Omental fat pad (tissue), 3 donors: ENCODE measurements at regions not wholly inside any gene's neighbourhood (a gene's known extent, or its start where the extent isn't known, plus 50 kb on each side); places are given as distances from the start of the nearest gene placed in this dataset.

Source experiments
- ATAC-seq: fragments of 150-250 bp; one replicate; pipeline ENCODE4 v1.9.1; 2016; ENCODE audit warnings: mild to moderate bottlenecking, moderate library complexity; ENCODE audit not compliant: low FRiP score
- DNase-seq: peaks from one replicate; pipeline ENCODE4 v3.0.0-alpha.2; 2019; ENCODE audit warnings: low spot score
- TF ChIP-seq, protein P1 (sequence below), 3 donors: fragments of 450-650 bp; IDR thresholded peaks; one replicate each; pipeline ENCODE4 v1.5.1; 2016 to 2017; ENCODE audit warnings: antibody characterized with exemption in 3 of 3, mild to moderate bottlenecking in 3 of 3, moderate library complexity in 2 of 3

DNA sequence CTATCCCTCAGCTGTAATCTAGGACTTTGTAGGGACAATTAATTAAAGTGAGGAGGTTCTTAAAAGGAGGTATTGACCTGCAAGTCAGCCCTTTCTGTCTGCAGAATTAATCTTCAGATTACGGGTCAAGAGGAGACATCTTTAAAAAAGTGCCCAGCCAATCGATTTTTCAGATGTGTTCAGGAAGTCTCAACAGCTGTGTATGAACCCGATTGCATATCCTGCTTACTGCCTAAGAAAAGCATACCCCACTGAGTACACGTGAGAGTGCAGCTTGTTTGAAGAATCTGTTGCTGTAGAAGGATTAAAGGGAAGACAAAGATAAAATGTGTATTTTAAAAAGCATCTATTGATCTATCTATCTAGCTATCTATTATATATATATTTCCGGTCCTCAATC lies 1194.5 kb downstream of the UQCRFS1 start:
- DNase-seq (no peak), ATAC-seq (no peak)
- TF ChIP-seq, protein P1, sequence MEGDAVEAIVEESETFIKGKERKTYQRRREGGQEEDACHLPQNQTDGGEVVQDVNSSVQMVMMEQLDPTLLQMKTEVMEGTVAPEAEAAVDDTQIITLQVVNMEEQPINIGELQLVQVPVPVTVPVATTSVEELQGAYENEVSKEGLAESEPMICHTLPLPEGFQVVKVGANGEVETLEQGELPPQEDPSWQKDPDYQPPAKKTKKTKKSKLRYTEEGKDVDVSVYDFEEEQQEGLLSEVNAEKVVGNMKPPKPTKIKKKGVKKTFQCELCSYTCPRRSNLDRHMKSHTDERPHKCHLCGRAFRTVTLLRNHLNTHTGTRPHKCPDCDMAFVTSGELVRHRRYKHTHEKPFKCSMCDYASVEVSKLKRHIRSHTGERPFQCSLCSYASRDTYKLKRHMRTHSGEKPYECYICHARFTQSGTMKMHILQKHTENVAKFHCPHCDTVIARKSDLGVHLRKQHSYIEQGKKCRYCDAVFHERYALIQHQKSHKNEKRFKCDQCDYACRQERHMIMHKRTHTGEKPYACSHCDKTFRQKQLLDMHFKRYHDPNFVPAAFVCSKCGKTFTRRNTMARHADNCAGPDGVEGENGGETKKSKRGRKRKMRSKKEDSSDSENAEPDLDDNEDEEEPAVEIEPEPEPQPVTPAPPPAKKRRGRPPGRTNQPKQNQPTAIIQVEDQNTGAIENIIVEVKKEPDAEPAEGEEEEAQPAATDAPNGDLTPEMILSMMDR (IDR thresholded peaks at IDR 0.05) = no peak

DNA sequence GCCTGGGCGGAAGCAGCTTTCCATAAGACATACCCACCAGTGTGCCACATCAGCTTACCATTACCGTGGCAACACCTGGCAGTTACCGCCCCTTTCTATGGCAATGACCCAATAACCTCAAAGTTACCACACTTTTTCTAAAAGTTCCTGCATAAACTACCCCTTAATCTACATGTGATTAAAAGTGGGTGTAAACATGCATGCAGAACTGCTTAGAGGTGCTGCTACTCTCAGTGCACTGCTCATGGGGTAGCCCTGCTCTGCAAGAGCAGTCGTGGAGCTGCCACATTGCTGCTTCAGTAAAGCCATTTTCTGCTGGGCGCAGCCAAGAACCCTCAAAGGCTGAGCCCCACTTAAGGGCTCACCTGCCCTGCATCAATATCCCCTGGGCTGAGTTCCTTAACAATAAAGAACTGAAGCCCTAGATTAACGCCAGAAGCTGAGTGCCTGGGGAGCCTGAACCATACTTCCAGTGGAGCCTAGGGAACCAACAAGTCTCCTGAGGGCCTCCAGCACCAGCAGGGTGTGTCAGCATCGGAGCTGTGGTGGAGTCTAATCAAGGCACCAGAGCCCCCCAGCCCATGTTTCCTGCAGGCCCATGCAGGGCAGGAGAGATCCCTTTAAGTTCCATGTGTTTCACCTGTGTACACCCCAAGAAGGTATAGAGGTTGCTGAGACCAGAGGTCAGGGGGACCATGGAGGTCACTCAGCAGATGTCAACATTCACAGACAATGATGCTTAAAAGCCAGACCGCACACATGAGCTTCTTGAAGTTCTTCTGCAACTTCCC lies 1198.1 kb downstream of the UQCRFS1 start:
- no peak for ATAC-seq
- TF ChIP-seq, protein P1 (IDR thresholded peaks at IDR 0.05) = no peak
- no peak for DNase-seq

DNA sequence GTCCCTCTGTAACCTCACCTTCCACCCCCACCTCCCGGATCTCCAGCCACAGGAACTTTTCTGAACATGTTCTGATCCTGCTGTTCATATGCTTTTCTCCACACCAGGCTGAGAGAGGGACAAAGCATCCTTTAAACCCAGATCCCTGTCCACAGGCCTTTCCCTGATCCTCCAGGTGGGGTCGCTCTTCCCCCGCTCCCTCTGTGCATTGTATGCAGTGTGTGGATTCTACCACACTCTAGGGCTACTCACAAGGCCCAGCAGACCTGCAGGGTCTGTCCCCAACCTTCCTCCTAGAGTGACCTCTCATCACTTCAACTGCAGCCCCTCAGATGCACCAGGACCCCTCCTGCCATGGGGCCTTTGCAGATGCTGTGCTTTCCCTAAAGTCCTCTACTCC lies 1200.6 kb downstream of the UQCRFS1 start:
- TF ChIP-seq, protein P1 (IDR thresholded peaks at IDR 0.05) = no peak
- DNase-seq (no peak), ATAC-seq (no peak)

DNA sequence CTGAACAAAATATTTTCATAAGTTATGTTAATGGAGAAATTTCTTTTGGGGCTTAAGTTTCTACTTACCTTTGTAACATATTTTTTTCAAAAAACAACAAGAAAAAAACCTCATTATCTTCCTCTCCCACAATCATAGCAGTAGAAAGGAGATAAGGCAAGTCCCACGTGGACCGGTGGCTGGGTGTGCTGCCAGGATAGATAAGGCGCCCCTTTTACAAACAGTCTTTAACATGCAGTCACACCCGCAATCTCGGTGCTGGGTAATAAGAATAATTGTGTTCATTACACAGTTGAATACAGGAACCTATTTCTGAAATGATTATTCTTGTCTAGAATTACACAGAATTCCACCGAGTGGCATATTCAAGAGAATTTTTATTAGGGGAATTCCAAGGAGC lies 1202.3 kb downstream of the UQCRFS1 start:
- ATAC-seq (no peak), DNase-seq (no peak)
- TF ChIP-seq, protein P1 (IDR thresholded peaks at IDR 0.05) = no peak

DNA sequence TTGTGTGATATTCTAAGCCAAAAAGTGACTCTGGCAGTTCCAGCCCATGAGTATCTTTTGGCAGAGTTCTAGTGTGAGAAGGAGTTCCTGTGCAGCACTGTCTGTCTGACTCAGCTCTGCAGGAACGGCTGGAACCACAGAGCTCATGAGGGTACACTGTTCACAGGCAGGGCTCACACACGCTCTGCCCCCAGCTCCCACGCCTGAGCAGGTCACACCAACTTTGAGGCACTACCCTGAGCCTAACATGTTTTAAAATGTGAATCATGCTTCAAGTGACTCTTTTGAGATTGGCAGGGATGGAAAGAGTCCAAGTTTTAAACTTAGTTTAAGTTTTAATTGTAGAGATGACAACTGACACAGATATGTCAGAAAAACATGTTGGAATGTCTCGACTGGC lies 1203.3 kb downstream of the UQCRFS1 start:
- TF ChIP-seq, protein P1 (IDR thresholded peaks at IDR 0.05) = no peak
- peak; percentile 66 for ATAC-seq
- no peak for DNase-seq

DNA sequence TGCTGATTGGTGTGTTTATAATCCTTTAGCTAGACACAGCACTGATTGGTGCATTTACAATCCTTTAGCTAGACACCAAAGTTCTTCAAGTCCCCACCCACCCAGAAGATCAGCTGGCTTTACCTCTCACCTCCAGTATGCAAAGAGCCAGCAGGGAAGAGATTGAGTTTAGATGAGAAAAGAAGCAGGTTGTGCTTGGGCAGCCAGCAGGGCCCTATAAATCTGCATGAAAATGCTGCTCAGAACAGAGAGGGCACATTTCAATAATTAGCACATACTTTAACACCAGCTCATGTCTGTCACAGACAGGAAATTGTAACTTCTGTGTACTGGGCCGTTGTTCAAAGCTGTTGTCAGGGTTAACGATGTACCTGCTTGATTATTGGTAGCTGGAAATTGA lies 1204.3 kb downstream of the UQCRFS1 start:
- ATAC-seq (no peak), DNase-seq (no peak)
- TF ChIP-seq, protein P1 (IDR thresholded peaks at IDR 0.05) = no peak

DNA sequence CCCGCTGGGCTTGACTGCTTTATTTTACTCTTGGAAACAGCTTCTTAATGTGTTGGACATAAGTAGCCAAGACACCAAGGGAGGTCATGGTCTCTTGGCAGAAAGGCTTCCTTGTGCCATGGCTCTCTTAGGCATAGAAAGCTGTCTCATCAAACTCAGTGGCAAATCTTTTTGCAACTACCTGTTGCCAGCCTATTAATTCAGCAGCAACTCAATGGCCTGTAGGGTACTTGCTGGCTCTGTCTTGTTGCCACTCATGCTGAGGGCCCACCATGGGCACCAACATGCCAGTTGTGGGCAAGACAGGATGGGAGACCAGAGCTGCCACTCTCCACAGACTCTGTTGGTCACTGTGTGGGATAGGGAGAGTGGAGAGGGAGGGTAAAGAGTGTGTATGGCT lies 1209.4 kb downstream of the UQCRFS1 start:
- DNase-seq (no peak), ATAC-seq (no peak)
- TF ChIP-seq, protein P1 (IDR thresholded peaks at IDR 0.05) = no peak
